ENCODE measurements at regions not wholly inside any gene's neighbourhood (a gene's known extent, or its start where the extent isn't known, plus 50 kb on each side); places are given as distances from the start of the nearest gene placed in this dataset.
A peak's percentile ranks its signal among the peaks of the same experiment; 100 is the strongest.

- DNase-seq (no peak), FAIRE-seq (no peak)
- Histone ChIP-seq H3K4me1 (ENCODE audit: control insufficient read depth in 3 of 3, insufficient read depth in 2 of 3, low read depth in 1 of 3, low read length in 2 of 3) (no peaks in the 10 kb centered on the region), H3K27me3 (ENCODE audit: control insufficient read depth in 3 of 3, insufficient read depth in 3 of 3, low read length in 3 of 3) (no peaks in the 10 kb centered on the region), H3K36me3 (ENCODE audit: control insufficient read depth in 3 of 3, insufficient read depth in 2 of 3, low read depth in 1 of 3, low read length in 3 of 3) (no peaks in the 10 kb centered on the region), H3K27ac (ENCODE audit: low read depth in 1 of 3, low read length in 2 of 3) (no peak overlapping the region), H3K4me3 (ENCODE audit: low read depth in 1 of 3, low read length in 3 of 3) (no peak overlapping the region), H3K9me3 (ENCODE audit: control insufficient read depth in 2 of 2, insufficient read depth in 1 of 2, low read depth in 1 of 2, low read length in 1 of 2) (no peaks in the 10 kb centered on the region)
- WGBS, 3 donors, result 38 to 79% (median 55%) methylated on average over 2 of the region's 2 CpGs
Measured at GRCh38 chr1:230517786-230518185, 91.7 kb upstream of the PGBD5 start.

GRCh38 chr1:230517326-230517725, 91.2 kb upstream of the PGBD5 start:
- Histone ChIP-seq H3K4me1 (ENCODE audit: control insufficient read depth in 3 of 3, insufficient read depth in 2 of 3, low read depth in 1 of 3, low read length in 2 of 3) (no peaks in the 10 kb centered on the region), H3K4me3 (ENCODE audit: low read depth in 1 of 3, low read length in 3 of 3) (no peak overlapping the region), H3K9me3 (ENCODE audit: control insufficient read depth in 2 of 2, insufficient read depth in 1 of 2, low read depth in 1 of 2, low read length in 1 of 2) (no peaks in the 10 kb centered on the region), H3K27me3 (ENCODE audit: control insufficient read depth in 3 of 3, insufficient read depth in 3 of 3, low read length in 3 of 3) (no peaks in the 10 kb centered on the region), H3K36me3 (ENCODE audit: control insufficient read depth in 3 of 3, insufficient read depth in 2 of 3, low read depth in 1 of 3, low read length in 3 of 3) (no peaks in the 10 kb centered on the region), H3K27ac (ENCODE audit: low read depth in 1 of 3, low read length in 2 of 3) (no peak overlapping the region)
- FAIRE-seq (no peak), DNase-seq (no peak)
- WGBS, 3 donors, result 19 to 70% (median 31%) methylated on average over 7 of the region's 7 CpGs

GRCh38 chr1:230516889-230517288, 90.8 kb upstream of the PGBD5 start:
- no peak for FAIRE-seq

GRCh38 chr1:230515451-230516145, 89.5 kb upstream of the PGBD5 start:
- peak; percentile 30 to 56 for DNase-seq
- FAIRE-seq, result no peak
- H3K27me3 ChIP-seq (ENCODE audit: control insufficient read depth in 3 of 3, insufficient read depth in 3 of 3, low read length in 3 of 3), result no peaks in the 10 kb centered on the region
- no peak overlapping the region for H3K27ac ChIP-seq (ENCODE audit: low read depth in 1 of 3, low read length in 2 of 3)
- WGBS, 3 donors, result 22 to 54% (median 28%) methylated on average over 9 of the region's 9 CpGs
- no peak overlapping the region for H3K4me3 ChIP-seq (ENCODE audit: low read depth in 1 of 3, low read length in 3 of 3)
- H3K9me3 ChIP-seq (ENCODE audit: control insufficient read depth in 2 of 2, insufficient read depth in 1 of 2, low read depth in 1 of 2, low read length in 1 of 2), result no peaks in the 10 kb centered on the region
- H3K4me1 ChIP-seq (ENCODE audit: control insufficient read depth in 3 of 3, insufficient read depth in 2 of 3, low read depth in 1 of 3, low read length in 2 of 3), result no peaks in the 10 kb centered on the region
- no peaks in the 10 kb centered on the region for H3K36me3 ChIP-seq (ENCODE audit: control insufficient read depth in 3 of 3, insufficient read depth in 2 of 3, low read depth in 1 of 3, low read length in 3 of 3)

More at GRCh38 chr1:230516889-230517288, 90.8 kb upstream of the PGBD5 start:
- Histone ChIP-seq H3K36me3 (ENCODE audit: control insufficient read depth in 3 of 3, insufficient read depth in 2 of 3, low read depth in 1 of 3, low read length in 3 of 3) (no peaks in the 10 kb centered on the region), H3K9me3 (ENCODE audit: control insufficient read depth in 2 of 2, insufficient read depth in 1 of 2, low read depth in 1 of 2, low read length in 1 of 2) (no peaks in the 10 kb centered on the region), H3K27ac (ENCODE audit: low read depth in 1 of 3, low read length in 2 of 3) (no peak overlapping the region), H3K4me3 (ENCODE audit: low read depth in 1 of 3, low read length in 3 of 3) (no peak overlapping the region), H3K27me3 (ENCODE audit: control insufficient read depth in 3 of 3, insufficient read depth in 3 of 3, low read length in 3 of 3) (no peaks in the 10 kb centered on the region), H3K4me1 (ENCODE audit: control insufficient read depth in 3 of 3, insufficient read depth in 2 of 3, low read depth in 1 of 3, low read length in 2 of 3) (no peaks in the 10 kb centered on the region)
- WGBS, 3 donors, result 84 to 95% (median 92%) methylated on average over 6 of the region's 6 CpGs
- DNase-seq, result no peak

- Histone ChIP-seq H3K9me3 (ENCODE audit: control insufficient read depth in 2 of 2, insufficient read depth in 1 of 2, low read depth in 1 of 2, low read length in 1 of 2) (no peaks in the 10 kb centered on the region), H3K4me3 (ENCODE audit: low read depth in 1 of 3, low read length in 3 of 3) (no peak overlapping the region), H3K4me1 (ENCODE audit: control insufficient read depth in 3 of 3, insufficient read depth in 2 of 3, low read depth in 1 of 3, low read length in 2 of 3) (no peaks in the 10 kb centered on the region), H3K27me3 (ENCODE audit: control insufficient read depth in 3 of 3, insufficient read depth in 3 of 3, low read length in 3 of 3) (no peaks in the 10 kb centered on the region), H3K36me3 (ENCODE audit: control insufficient read depth in 3 of 3, insufficient read depth in 2 of 3, low read depth in 1 of 3, low read length in 3 of 3) (no peaks in the 10 kb centered on the region), H3K27ac (ENCODE audit: low read depth in 1 of 3, low read length in 2 of 3) (no peak overlapping the region)
- FAIRE-seq (no peak), DNase-seq (no peak)
- WGBS, 3 donors, result 89 to 100% (median 92%) methylated on average over 1 of the region's 1 CpG
Measured at GRCh38 chr1:230510496-230510895, 84.4 kb upstream of the PGBD5 start.

GRCh38 chr1:230509281-230509977, 83.3 kb upstream of the PGBD5 start:
- H3K27ac ChIP-seq (ENCODE audit: low read depth in 1 of 3, low read length in 2 of 3), result peak overlapping the region in 1 of 3 donors; percentile 39
- no peaks in the 10 kb centered on the region for H3K27me3 ChIP-seq (ENCODE audit: control insufficient read depth in 3 of 3, insufficient read depth in 3 of 3, low read length in 3 of 3)
- DNase-seq (no peak), FAIRE-seq (no peak)
- no peak overlapping the region for H3K4me3 ChIP-seq (ENCODE audit: low read depth in 1 of 3, low read length in 3 of 3)
- H3K36me3 ChIP-seq (ENCODE audit: control insufficient read depth in 3 of 3, insufficient read depth in 2 of 3, low read depth in 1 of 3, low read length in 3 of 3), result no peaks in the 10 kb centered on the region
- H3K9me3 ChIP-seq (ENCODE audit: control insufficient read depth in 2 of 2, insufficient read depth in 1 of 2, low read depth in 1 of 2, low read length in 1 of 2), result no peaks in the 10 kb centered on the region
- H3K4me1 ChIP-seq (ENCODE audit: control insufficient read depth in 3 of 3, insufficient read depth in 2 of 3, low read depth in 1 of 3, low read length in 2 of 3), result no peaks in the 10 kb centered on the region
- WGBS, 3 donors, result 65 to 82% (median 72%) methylated on average over 5 of the region's 5 CpGs

- 38 to 56% (median 53%) methylated on average over 8 of the region's 8 CpGs for WGBS, 3 donors
- no peaks in the 10 kb centered on the region for H3K27me3 ChIP-seq (ENCODE audit: control insufficient read depth in 3 of 3, insufficient read depth in 3 of 3, low read length in 3 of 3)
- no peak overlapping the region for H3K27ac ChIP-seq (ENCODE audit: low read depth in 1 of 3, low read length in 2 of 3)
- FAIRE-seq (no peak), DNase-seq (no peak)
- no peaks in the 10 kb centered on the region for H3K36me3 ChIP-seq (ENCODE audit: control insufficient read depth in 3 of 3, insufficient read depth in 2 of 3, low read depth in 1 of 3, low read length in 3 of 3)
- no peaks in the 10 kb centered on the region for H3K9me3 ChIP-seq (ENCODE audit: control insufficient read depth in 2 of 2, insufficient read depth in 1 of 2, low read depth in 1 of 2, low read length in 1 of 2)
- H3K4me1 ChIP-seq (ENCODE audit: control insufficient read depth in 3 of 3, insufficient read depth in 2 of 3, low read depth in 1 of 3, low read length in 2 of 3), result no peaks in the 10 kb centered on the region
- H3K4me3 ChIP-seq (ENCODE audit: low read depth in 1 of 3, low read length in 3 of 3), result no peak overlapping the region
Measured at GRCh38 chr1:230507666-230508402, 81.7 kb upstream of the PGBD5 start.

GRCh38 chr1:230507236-230507635, 81.1 kb upstream of the PGBD5 start:
- FAIRE-seq, result no peak
- Histone ChIP-seq H3K27me3 (ENCODE audit: control insufficient read depth in 3 of 3, insufficient read depth in 3 of 3, low read length in 3 of 3) (no peaks in the 10 kb centered on the region), H3K4me3 (ENCODE audit: low read depth in 1 of 3, low read length in 3 of 3) (no peak overlapping the region), H3K36me3 (ENCODE audit: control insufficient read depth in 3 of 3, insufficient read depth in 2 of 3, low read depth in 1 of 3, low read length in 3 of 3) (no peaks in the 10 kb centered on the region), H3K9me3 (ENCODE audit: control insufficient read depth in 2 of 2, insufficient read depth in 1 of 2, low read depth in 1 of 2, low read length in 1 of 2) (no peaks in the 10 kb centered on the region), H3K27ac (ENCODE audit: low read depth in 1 of 3, low read length in 2 of 3) (no peak overlapping the region), H3K4me1 (ENCODE audit: control insufficient read depth in 3 of 3, insufficient read depth in 2 of 3, low read depth in 1 of 3, low read length in 2 of 3) (no peaks in the 10 kb centered on the region)
- DNase-seq, result no peak
- 77 to 89% (median 85%) methylated on average over 2 of the region's 2 CpGs for WGBS, 3 donors

All from small intestine (tissue), 7 donors.